Nephron progenitor cell (in vitro differentiated cells): ENCODE measurements at regions not wholly inside any gene's neighbourhood (a gene's known extent, or its start where the extent isn't known, plus 50 kb on each side); places are given as distances from the start of the nearest gene placed in this dataset.

ENCODE experiments used
- DNase-seq: peaks from one replicate; pipeline ENCODE4 v3.0.0; 2021
- H3K27ac Mint-ChIP-seq: 2 replicates; pipeline ENCODE4 v1.8.0; 2021; ENCODE audit warnings: mild to moderate bottlenecking, moderate library complexity, mixed read lengths
- H3K27me3 Mint-ChIP-seq: 2 replicates; pipeline ENCODE4 v1.8.0; 2021; ENCODE audit warnings: mild to moderate bottlenecking, low read depth, mixed read lengths; ENCODE audit not compliant: poor library complexity
- H3K36me3 Mint-ChIP-seq: 2 replicates; pipeline ENCODE4 v1.8.0; 2021; ENCODE audit warnings: low read depth, mixed read lengths
- H3K4me1 Mint-ChIP-seq: 2 replicates; pipeline ENCODE4 v1.8.0; 2021; ENCODE audit warnings: mixed read lengths
- H3K4me3 Mint-ChIP-seq: 2 replicates; pipeline ENCODE4 v1.8.0; 2021; ENCODE audit warnings: mild to moderate bottlenecking, moderate library complexity, mixed read lengths
- H3K9me3 Mint-ChIP-seq: 2 replicates; pipeline ENCODE4 v1.8.0; 2021; ENCODE audit warnings: mild to moderate bottlenecking, moderate library complexity, mixed read lengths
- TF ChIP-seq, protein P1 (sequence below): fragments of 200-600 bp; sonication (generic); IDR thresholded peaks from 2 replicates; pipeline ENCODE4 v1.5.0; 2021; ENCODE audit warnings: antibody characterized with exemption

DNA sequence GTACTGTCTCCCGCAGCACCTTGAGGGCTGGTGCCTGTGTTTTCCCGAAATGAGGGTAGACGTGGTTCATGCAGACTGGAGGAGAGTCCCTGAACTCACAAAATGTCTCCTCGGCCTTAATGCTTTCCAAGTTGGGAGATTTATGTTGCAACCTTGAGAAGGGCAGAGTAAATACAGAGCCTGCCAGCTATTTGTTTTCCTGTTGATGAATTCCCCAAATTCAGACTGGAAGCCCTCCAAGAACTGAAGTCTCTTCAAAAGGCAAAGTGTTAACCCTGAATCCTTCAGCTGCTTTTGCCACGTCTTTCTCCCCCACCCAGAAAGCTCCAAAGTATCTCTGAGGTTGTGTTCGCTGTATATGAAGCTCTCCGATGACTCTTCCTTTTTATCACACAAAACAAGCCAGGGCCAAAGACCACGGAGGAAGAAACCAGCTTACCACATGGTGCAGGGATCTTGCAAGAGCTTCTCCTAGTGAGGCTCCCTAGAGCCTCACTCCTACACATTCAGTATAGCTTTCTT lies 254.7 kb upstream of the NFE2L3 start:
- H3K36me3 Mint-ChIP-seq = no peaks in the 10 kb centered on the region

DNA sequence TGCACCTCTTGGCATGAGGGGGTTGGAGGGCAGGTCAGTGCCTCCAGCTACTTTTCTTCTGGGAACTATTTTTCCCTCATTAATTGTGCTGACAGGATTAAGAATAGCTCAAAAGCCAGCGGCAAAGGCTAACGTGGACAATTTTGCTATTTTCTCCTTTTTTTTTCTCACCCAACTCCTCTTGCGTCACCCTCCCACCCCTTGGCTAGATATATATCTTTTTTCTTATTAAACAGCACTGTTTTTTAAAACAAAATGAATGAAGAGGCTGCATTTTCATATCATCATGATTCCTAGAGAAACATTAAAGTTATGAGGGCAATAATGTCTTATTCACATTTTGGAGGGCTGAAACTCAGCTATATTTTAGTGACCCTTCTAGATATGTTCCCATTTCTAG lies 251.8 kb upstream of the NFE2L3 start:
- no peaks in the 10 kb centered on the region for H3K36me3 Mint-ChIP-seq
- H3K27me3 Mint-ChIP-seq = peaks cover 6% of the 10 kb centered on the region
- H3K4me3 Mint-ChIP-seq = no peak overlapping the region
- H3K4me1 Mint-ChIP-seq = peaks cover 23% of the 10 kb centered on the region
- DNase-seq = no peak
- H3K9me3 Mint-ChIP-seq = no peaks in the 10 kb centered on the region
- H3K27ac Mint-ChIP-seq = no peak overlapping the region
- TF ChIP-seq, protein P1, sequence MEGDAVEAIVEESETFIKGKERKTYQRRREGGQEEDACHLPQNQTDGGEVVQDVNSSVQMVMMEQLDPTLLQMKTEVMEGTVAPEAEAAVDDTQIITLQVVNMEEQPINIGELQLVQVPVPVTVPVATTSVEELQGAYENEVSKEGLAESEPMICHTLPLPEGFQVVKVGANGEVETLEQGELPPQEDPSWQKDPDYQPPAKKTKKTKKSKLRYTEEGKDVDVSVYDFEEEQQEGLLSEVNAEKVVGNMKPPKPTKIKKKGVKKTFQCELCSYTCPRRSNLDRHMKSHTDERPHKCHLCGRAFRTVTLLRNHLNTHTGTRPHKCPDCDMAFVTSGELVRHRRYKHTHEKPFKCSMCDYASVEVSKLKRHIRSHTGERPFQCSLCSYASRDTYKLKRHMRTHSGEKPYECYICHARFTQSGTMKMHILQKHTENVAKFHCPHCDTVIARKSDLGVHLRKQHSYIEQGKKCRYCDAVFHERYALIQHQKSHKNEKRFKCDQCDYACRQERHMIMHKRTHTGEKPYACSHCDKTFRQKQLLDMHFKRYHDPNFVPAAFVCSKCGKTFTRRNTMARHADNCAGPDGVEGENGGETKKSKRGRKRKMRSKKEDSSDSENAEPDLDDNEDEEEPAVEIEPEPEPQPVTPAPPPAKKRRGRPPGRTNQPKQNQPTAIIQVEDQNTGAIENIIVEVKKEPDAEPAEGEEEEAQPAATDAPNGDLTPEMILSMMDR = no peak

More for the DNA sequence above, 254.7 kb upstream of the NFE2L3 start:
- no peak for DNase-seq
- Mint-ChIP-seq H3K27me3 (peaks cover 8% of the 10 kb centered on the region), H3K4me3 (peak overlapping the region; percentile 17), H3K9me3 (no peaks in the 10 kb centered on the region), H3K4me1 (peaks cover 51% of the 10 kb centered on the region), H3K27ac (peak overlapping the region; percentile 20)
- TF ChIP-seq, protein P1 = no peak

DNA sequence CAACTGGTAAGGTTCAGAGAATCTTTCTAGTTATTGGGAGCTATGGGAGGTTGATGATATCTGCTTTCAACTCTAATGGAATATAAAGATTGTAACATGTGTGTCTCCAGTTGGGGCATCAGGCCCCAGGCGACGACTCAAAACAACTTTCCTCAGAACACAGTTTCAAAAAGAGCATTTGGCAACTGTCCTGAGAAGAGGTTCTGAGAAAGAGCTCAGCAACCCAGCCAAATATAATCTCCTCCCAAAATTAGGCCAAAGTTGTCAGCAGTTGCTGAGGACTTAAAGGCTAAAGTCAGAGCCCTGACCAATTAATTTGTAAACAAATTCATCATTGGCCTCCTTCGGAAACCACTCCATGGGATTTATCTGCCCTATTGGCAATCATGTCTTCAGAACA lies 251.1 kb upstream of the NFE2L3 start:
- Mint-ChIP-seq H3K4me1 (peaks cover 18% of the 10 kb centered on the region), H3K27ac (no peak overlapping the region), H3K4me3 (no peak overlapping the region), H3K27me3 (peaks cover 6% of the 10 kb centered on the region), H3K36me3 (no peaks in the 10 kb centered on the region), H3K9me3 (no peaks in the 10 kb centered on the region)
- DNase-seq = no peak
- TF ChIP-seq, protein P1 = no peak

DNA sequence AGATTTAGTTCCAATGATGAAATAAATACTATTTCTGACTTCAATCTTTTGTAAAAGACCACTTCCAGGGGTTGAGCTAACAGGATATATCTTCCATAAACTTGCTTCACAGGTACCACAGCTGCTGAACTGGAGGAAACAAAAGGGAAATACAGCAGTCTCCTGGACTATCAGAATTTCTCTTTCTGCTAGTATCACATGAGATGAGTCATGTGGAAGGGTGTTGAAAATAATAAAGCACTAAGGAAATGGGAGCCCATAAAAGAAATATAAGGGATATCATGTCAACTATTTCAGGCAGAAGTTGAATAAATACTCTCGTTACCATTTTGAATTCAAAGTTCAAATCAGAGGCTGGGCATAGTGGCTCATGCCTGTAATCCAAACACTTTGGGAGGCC lies 250.3 kb upstream of the NFE2L3 start:
- H3K4me1 Mint-ChIP-seq = peaks cover 12% of the 10 kb centered on the region
- H3K9me3 Mint-ChIP-seq = no peaks in the 10 kb centered on the region
- DNase-seq = no peak
- TF ChIP-seq, protein P1 = no peak
- no peak overlapping the region for H3K4me3 Mint-ChIP-seq
- H3K36me3 Mint-ChIP-seq = no peaks in the 10 kb centered on the region
- no peak overlapping the region for H3K27ac Mint-ChIP-seq
- peaks cover 6% of the 10 kb centered on the region for H3K27me3 Mint-ChIP-seq

DNA sequence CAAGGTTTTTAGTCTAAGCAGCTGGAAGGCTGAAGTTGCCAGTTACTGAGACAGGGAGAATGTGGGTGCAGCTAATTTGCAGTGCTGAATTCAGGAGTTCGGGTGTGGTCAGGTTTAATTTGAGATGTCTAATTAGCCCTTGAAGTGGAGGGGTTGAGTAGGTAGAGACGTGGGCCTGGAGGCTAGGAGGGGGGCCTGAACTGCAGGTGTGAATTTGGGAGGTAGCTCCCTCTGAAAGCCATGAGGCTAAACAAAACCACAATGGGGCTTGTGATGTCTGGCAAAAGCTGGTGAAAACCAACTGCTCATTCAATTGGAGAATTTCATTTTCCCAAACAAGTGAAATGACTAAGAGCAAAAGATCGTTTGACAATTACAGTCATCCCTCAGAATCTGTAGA lies 246.0 kb upstream of the NFE2L3 start:
- DNase-seq = no peak
- peaks cover 3% of the 10 kb centered on the region for H3K27me3 Mint-ChIP-seq
- no peak overlapping the region for H3K4me3 Mint-ChIP-seq
- no peaks in the 10 kb centered on the region for H3K9me3 Mint-ChIP-seq
- no peak overlapping the region for H3K27ac Mint-ChIP-seq
- no peaks in the 10 kb centered on the region for H3K4me1 Mint-ChIP-seq
- TF ChIP-seq, protein P1 = no peak
- no peaks in the 10 kb centered on the region for H3K36me3 Mint-ChIP-seq

DNA sequence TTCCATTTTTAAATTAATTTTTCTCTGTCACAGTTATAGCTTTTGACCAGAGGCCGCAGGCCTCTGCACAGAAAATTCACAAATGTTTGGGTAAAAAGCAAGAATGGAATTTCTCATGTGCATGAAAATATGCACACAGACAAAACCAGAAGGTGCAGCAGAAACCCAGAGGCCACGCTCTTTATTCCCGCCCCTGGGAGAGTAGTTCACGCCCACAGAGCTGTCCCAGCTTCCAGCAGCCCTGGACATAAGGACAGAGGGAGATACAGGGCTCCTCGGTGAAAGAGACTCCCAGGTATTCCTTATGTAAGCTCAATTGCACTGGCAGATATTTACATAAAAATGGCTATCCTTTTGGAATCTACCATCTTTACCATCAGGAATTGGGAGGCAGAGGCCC lies 245.2 kb upstream of the NFE2L3 start:
- H3K9me3 Mint-ChIP-seq = no peaks in the 10 kb centered on the region
- no peak overlapping the region for H3K4me3 Mint-ChIP-seq
- H3K4me1 Mint-ChIP-seq = no peaks in the 10 kb centered on the region
- TF ChIP-seq, protein P1 = no peak
- peaks cover 3% of the 10 kb centered on the region for H3K27me3 Mint-ChIP-seq
- H3K36me3 Mint-ChIP-seq = no peaks in the 10 kb centered on the region
- no peak overlapping the region for H3K27ac Mint-ChIP-seq
- no peak for DNase-seq
